Neural crest cell (in vitro differentiated cells): ENCODE measurements at regions not wholly inside any gene's neighbourhood (a gene's known extent, or its start where the extent isn't known, plus 50 kb on each side); places are given as distances from the start of the nearest gene placed in this dataset.

Experiments used
- DNase-seq: peaks from one replicate; pipeline ENCODE4 v3.0.0; 2021; ENCODE audit warnings: low read depth, mixed read lengths, low spot score
- H3K27ac Mint-ChIP-seq: one replicate; pipeline ENCODE4 v1.8.0; 2021; ENCODE audit warnings: mild to moderate bottlenecking, mixed read lengths; ENCODE audit not compliant: unreplicated experiment
- H3K27me3 Mint-ChIP-seq: 2 replicates; pipeline ENCODE4 v1.8.0; 2021; ENCODE audit warnings: low read depth, mild to moderate bottlenecking, mixed read lengths
- H3K36me3 Mint-ChIP-seq: 2 replicates; pipeline ENCODE4 v1.8.0; 2021; ENCODE audit warnings: low read depth, mild to moderate bottlenecking, mixed read lengths
- H3K4me1 Mint-ChIP-seq: 2 replicates; pipeline ENCODE4 v1.8.0; 2021; ENCODE audit warnings: mixed read lengths
- H3K4me3 Mint-ChIP-seq: one replicate; pipeline ENCODE4 v1.8.0; 2021; ENCODE audit warnings: mild to moderate bottlenecking, mixed read lengths
- H3K9me3 Mint-ChIP-seq: 2 replicates; pipeline ENCODE4 v1.8.0; 2021; ENCODE audit warnings: mixed read lengths
- TF ChIP-seq, protein P1 (sequence below): fragments of 200-600 bp; sonication (generic); conservative IDR thresholded peaks from 2 replicates; pipeline ENCODE4 v1.5.0; 2021; ENCODE audit warnings: antibody characterized with exemption, mild to moderate bottlenecking

DNA sequence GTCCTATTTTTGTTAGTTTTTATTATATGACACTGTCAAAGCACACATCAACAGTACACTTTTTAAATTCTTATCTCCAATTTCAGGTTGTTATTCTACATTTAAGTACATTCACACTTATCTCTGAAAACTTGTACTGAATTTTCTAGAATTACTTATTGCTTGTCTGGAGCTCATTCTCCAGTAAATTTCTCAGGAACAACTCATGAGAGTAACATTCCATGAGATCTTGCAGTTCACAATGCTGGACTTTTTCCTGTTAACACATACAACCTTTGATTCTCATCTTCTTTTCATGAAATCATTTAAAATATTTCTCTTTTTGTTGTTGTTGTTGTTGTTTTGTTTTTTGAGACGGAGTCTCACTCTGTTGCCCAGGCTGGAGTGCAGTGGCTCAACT, 320.9 kb upstream of the CAMK1G start:
- no peaks in the 10 kb centered on the region for H3K4me1 Mint-ChIP-seq
- H3K4me3 Mint-ChIP-seq, result no peak overlapping the region
- peaks cover 2% of the 10 kb centered on the region for H3K36me3 Mint-ChIP-seq
- H3K27me3 Mint-ChIP-seq, result no peaks in the 10 kb centered on the region
- peaks cover 10% of the 10 kb centered on the region for H3K9me3 Mint-ChIP-seq
- no peak overlapping the region for H3K27ac Mint-ChIP-seq
- TF ChIP-seq, protein P1, sequence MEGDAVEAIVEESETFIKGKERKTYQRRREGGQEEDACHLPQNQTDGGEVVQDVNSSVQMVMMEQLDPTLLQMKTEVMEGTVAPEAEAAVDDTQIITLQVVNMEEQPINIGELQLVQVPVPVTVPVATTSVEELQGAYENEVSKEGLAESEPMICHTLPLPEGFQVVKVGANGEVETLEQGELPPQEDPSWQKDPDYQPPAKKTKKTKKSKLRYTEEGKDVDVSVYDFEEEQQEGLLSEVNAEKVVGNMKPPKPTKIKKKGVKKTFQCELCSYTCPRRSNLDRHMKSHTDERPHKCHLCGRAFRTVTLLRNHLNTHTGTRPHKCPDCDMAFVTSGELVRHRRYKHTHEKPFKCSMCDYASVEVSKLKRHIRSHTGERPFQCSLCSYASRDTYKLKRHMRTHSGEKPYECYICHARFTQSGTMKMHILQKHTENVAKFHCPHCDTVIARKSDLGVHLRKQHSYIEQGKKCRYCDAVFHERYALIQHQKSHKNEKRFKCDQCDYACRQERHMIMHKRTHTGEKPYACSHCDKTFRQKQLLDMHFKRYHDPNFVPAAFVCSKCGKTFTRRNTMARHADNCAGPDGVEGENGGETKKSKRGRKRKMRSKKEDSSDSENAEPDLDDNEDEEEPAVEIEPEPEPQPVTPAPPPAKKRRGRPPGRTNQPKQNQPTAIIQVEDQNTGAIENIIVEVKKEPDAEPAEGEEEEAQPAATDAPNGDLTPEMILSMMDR, result no peak
- no peak for DNase-seq

DNA sequence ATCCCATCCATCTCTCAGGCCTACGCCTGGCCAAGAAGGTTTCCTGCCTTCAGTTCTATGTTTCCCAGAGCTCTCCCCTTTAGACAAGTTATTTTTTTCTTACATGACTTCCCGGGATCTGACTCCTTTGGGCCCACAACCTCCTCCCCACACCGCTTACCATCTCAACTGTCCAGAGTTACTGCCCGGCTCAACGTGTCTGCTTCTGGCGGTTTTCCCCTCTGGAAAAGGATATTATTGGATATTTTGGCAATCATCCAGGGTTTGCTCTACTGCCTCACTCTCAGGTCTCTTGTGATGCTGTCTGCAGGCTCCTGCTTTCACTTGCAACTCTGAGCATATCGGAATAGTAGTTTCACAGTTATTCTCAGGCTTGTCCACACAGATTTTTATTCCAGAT, 318.2 kb upstream of the CAMK1G start:
- no peak overlapping the region for H3K27ac Mint-ChIP-seq

DNA sequence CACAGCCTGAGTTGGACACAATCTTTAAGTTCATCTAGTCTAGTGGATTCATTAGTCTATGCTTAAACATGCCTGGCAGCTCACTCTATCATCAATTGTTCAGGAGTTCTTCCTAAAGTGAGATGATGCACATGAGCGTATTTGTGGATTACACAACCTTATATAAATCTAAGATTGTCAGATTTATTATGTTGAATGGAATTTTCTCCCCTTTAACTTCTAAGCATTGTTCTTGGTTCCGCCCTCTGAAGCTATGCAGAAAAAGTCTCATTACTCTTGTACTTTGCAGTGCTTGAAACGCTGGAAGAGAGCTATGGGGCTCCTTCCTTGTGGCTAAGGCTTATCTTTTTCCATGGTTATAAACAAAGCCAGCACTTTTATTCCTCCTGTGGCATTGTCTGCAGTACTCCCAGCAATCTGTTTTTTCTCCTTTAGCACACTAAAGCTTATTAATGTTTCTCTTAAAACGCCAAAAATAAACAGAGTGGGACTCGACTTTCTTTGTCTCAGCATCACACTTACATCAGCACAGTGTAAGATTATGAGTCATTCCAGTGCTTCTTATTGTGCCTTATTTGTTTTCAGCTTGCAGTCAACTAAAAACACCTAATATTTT, 316.8 kb upstream of the CAMK1G start:
- Mint-ChIP-seq H3K4me1 (no peaks in the 10 kb centered on the region), H3K27me3 (no peaks in the 10 kb centered on the region), H3K4me3 (no peak overlapping the region), H3K27ac (no peak overlapping the region), H3K36me3 (no peaks in the 10 kb centered on the region), H3K9me3 (peaks cover under 1% of the 10 kb centered on the region)
- TF ChIP-seq, protein P1, result no peak
- no peak for DNase-seq

More for the DNA sequence above, 318.2 kb upstream of the CAMK1G start:
- no peaks in the 10 kb centered on the region for H3K36me3 Mint-ChIP-seq
- H3K27me3 Mint-ChIP-seq, result no peaks in the 10 kb centered on the region
- TF ChIP-seq, protein P1, result no peak
- peaks cover 2% of the 10 kb centered on the region for H3K9me3 Mint-ChIP-seq
- H3K4me3 Mint-ChIP-seq, result no peak overlapping the region
- no peak for DNase-seq
- no peaks in the 10 kb centered on the region for H3K4me1 Mint-ChIP-seq

- Mint-ChIP-seq H3K27ac (no peak overlapping the region), H3K4me3 (no peak overlapping the region), H3K27me3 (no peaks in the 10 kb centered on the region), H3K4me1 (no peaks in the 10 kb centered on the region), H3K36me3 (no peaks in the 10 kb centered on the region), H3K9me3 (no peaks in the 10 kb centered on the region)
- no peak for DNase-seq
- TF ChIP-seq, protein P1, result no peak
Observed at GRCh38 chr1:209267968-209268367, 315.5 kb upstream of the CAMK1G start.

DNA sequence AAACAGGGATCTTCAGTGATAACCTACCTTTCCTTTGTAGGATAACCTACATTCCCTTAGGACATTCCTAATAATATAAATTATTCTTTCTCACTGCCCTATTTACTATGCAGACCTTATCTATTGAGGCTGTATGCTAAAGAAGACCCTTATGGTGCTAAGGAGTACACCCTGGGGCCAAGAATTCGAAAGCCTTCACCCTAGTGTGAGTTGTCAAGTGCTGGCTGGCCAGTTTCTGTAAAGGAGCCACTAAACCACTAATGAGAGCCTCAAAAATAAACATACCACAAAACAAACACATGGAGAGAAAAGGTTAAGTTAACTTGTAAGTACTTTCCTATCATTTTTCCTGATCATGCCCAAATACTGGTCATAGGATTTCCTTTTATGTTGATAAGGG, 315.0 kb upstream of the CAMK1G start:
- TF ChIP-seq, protein P1, result no peak
- H3K27ac Mint-ChIP-seq, result no peak overlapping the region
- no peak overlapping the region for H3K4me3 Mint-ChIP-seq
- H3K9me3 Mint-ChIP-seq, result no peaks in the 10 kb centered on the region
- no peaks in the 10 kb centered on the region for H3K36me3 Mint-ChIP-seq
- no peak for DNase-seq
- H3K27me3 Mint-ChIP-seq, result no peaks in the 10 kb centered on the region
- H3K4me1 Mint-ChIP-seq, result no peaks in the 10 kb centered on the region
